Thyroid gland (tissue), 4 donors: ENCODE measurements at regions not wholly inside any gene's neighbourhood (a gene's known extent, or its start where the extent isn't known, plus 50 kb on each side); places are given as distances from the start of the nearest gene placed in this dataset.

Experiments used
- POLR2A ChIP-seq, 2 donors: fragments of 450-650 bp; IDR thresholded peaks; one replicate each; pipeline ENCODE4 v1.6.1; 2017; ENCODE audit warnings: antibody characterized with exemption in 2 of 2, mild to moderate bottlenecking in 2 of 2, moderate library complexity in 1 of 2
- TF ChIP-seq, protein P1 (sequence below), 6 experiments: fragments of 200-600 bp in 3 of 6; fragments of 450-650 bp in 3 of 6; sonication (generic) in 3 of 6; IDR thresholded peaks; one replicate each; pipeline ENCODE4 v1.5.1; 2016 to 2019; ENCODE audit warnings: antibody characterized with exemption in 6 of 6, mild to moderate bottlenecking in 2 of 6, inconsistent platforms in 1 of 6, moderate library complexity in 1 of 6

DNA sequence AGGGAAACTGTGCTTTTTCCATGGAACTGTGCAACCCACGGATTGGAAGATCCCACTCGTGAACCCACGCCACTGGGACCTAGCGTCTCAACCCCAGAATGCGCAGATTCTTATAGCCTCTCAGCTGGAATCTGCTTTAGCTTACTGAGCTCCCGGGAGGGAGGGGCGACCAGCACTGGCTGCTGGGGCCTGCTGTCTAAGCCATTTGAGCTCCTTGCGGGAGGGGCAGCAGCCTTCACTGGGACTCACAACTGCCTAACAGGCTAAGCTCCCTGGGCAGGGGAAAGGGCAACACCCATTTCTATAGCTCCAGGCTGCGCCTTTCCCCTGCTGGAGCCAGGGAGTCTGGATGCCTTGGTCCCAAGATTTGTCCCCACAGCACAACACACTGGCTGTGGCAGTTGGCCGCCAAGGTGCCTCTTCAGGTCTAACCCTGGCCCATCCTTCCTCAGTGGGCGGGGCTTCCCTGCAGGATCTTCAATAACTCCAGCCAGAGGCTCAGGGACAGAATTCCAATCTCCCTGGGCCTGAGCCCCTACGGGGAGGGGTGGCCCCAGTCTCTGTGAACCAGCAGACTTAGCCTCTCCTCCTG lies 451.7 kb upstream of the PITX2 start:
- TF ChIP-seq, protein P1, sequence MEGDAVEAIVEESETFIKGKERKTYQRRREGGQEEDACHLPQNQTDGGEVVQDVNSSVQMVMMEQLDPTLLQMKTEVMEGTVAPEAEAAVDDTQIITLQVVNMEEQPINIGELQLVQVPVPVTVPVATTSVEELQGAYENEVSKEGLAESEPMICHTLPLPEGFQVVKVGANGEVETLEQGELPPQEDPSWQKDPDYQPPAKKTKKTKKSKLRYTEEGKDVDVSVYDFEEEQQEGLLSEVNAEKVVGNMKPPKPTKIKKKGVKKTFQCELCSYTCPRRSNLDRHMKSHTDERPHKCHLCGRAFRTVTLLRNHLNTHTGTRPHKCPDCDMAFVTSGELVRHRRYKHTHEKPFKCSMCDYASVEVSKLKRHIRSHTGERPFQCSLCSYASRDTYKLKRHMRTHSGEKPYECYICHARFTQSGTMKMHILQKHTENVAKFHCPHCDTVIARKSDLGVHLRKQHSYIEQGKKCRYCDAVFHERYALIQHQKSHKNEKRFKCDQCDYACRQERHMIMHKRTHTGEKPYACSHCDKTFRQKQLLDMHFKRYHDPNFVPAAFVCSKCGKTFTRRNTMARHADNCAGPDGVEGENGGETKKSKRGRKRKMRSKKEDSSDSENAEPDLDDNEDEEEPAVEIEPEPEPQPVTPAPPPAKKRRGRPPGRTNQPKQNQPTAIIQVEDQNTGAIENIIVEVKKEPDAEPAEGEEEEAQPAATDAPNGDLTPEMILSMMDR (IDR thresholded peaks at IDR 0.05) = no peak
- TF ChIP-seq POLR2A (IDR thresholded peaks at IDR 0.05) = no peak
